ENCODE measurements at regions not wholly inside any gene's neighbourhood (a gene's known extent, or its start where the extent isn't known, plus 50 kb on each side); places are given as distances from the start of the nearest gene placed in this dataset.

- no peaks in the 10 kb centered on the region for H3K36me3 ChIP-seq
- no peaks in the 10 kb centered on the region for H3K4me1 ChIP-seq
- DNase-seq = no peak
- H3K9me3 ChIP-seq = peaks cover 0 to 3% (median 0%) of the 10 kb centered on the region in 8 donors
- 74 to 84% (median 79%) methylated on average over 20 of the region's 20 CpGs for WGBS, 5 donors
- H3K27me3 ChIP-seq (replicated peaks in 1 of 7) = no peaks in the 10 kb centered on the region
- intact Hi-C loops (cut with DNase I; ENCODE audit: low total_unique reads) = no loop called here
- no peak for TF ChIP-seq CTCF (IDR thresholded peaks at IDR 0.05 in 8 of 11, conservative IDR thresholded peaks at IDR 0.05 in 3 of 11)
- no peak for TF ChIP-seq POLR2A (IDR thresholded peaks at IDR 0.05)
- no peak for TF ChIP-seq POLR2AphosphoS5 (IDR thresholded peaks at IDR 0.05)
- H3K4me3 ChIP-seq = no peak overlapping the region
- no peak overlapping the region for H3K27ac ChIP-seq
These were observed 192.1 kb downstream of the WDR11 start for GRCh38 chr10:121043124-121043849.

- intact Hi-C loops (cut with DNase I; ENCODE audit: low total_unique reads) = no loop called here
- no peak for DNase-seq
- 88 to 95% (median 92%) methylated on average over 3 of the region's 3 CpGs for WGBS, 5 donors
- no peak for TF ChIP-seq POLR2A (IDR thresholded peaks at IDR 0.05)
- TF ChIP-seq POLR2AphosphoS5 (IDR thresholded peaks at IDR 0.05) = no peak
- TF ChIP-seq CTCF (IDR thresholded peaks at IDR 0.05 in 8 of 11, conservative IDR thresholded peaks at IDR 0.05 in 3 of 11) = no peak
- Histone ChIP-seq H3K27ac (no peak overlapping the region), H3K36me3 (no peaks in the 10 kb centered on the region), H3K4me1 (no peaks in the 10 kb centered on the region), H3K9me3 (peaks cover 0 to 3% (median 0%) of the 10 kb centered on the region in 8 donors), H3K4me3 (no peak overlapping the region), H3K27me3 (replicated peaks in 1 of 7) (no peaks in the 10 kb centered on the region)
These were observed 197.6 kb downstream of the WDR11 start for GRCh38 chr10:121048749-121049148.

GRCh38 chr10:121049489-121049888, 198.3 kb downstream of the WDR11 start:
- Histone ChIP-seq H3K4me3 (no peak overlapping the region), H3K9me3 (peaks cover 0 to 6% (median 0%) of the 10 kb centered on the region in 8 donors), H3K27ac (no peak overlapping the region), H3K4me1 (no peaks in the 10 kb centered on the region), H3K36me3 (no peaks in the 10 kb centered on the region), H3K27me3 (replicated peaks in 1 of 7) (no peaks in the 10 kb centered on the region)
- WGBS, 5 donors = 63 to 77% (median 73%) methylated on average over 2 of the region's 2 CpGs
- intact Hi-C loops (cut with DNase I; ENCODE audit: low total_unique reads) = no loop called here
- TF ChIP-seq POLR2AphosphoS5 (IDR thresholded peaks at IDR 0.05) = no peak
- TF ChIP-seq POLR2A (IDR thresholded peaks at IDR 0.05) = no peak
- no peak for TF ChIP-seq CTCF (IDR thresholded peaks at IDR 0.05 in 8 of 11, conservative IDR thresholded peaks at IDR 0.05 in 3 of 11)
- no peak for DNase-seq

- H3K4me1 ChIP-seq = no peaks in the 10 kb centered on the region
- no peak for DNase-seq
- H3K4me3 ChIP-seq = no peak overlapping the region
- WGBS, 5 donors = 54 to 83% (median 68%) methylated on average over 1 of the region's 1 CpG
- no peaks in the 10 kb centered on the region for H3K27me3 ChIP-seq (replicated peaks in 1 of 7)
- intact Hi-C loops (cut with DNase I; ENCODE audit: low total_unique reads) = no loop called here
- no peak for TF ChIP-seq CTCF (IDR thresholded peaks at IDR 0.05 in 8 of 11, conservative IDR thresholded peaks at IDR 0.05 in 3 of 11)
- no peak for TF ChIP-seq POLR2A (IDR thresholded peaks at IDR 0.05)
- TF ChIP-seq POLR2AphosphoS5 (IDR thresholded peaks at IDR 0.05) = no peak
- peaks cover 0 to 6% (median 0%) of the 10 kb centered on the region in 8 donors for H3K9me3 ChIP-seq
- H3K27ac ChIP-seq = no peak overlapping the region
- no peaks in the 10 kb centered on the region for H3K36me3 ChIP-seq
These were observed 198.8 kb downstream of the WDR11 start for GRCh38 chr10:121049923-121050322.
